ES-I3 (cell line): ENCODE measurements at regions not wholly inside any gene's neighbourhood (a gene's known extent, or its start where the extent isn't known, plus 50 kb on each side); places are given as distances from the start of the nearest gene placed in this dataset.
"Not testable (repeated sequence)": the region's sequence is repeated elsewhere in the genome, so short reads cannot be mapped to it uniquely, and the experiment has no call there.

Experiments used
- H3K36me3 ChIP-seq: 2 replicates; pipeline ENCODE4 v1.6.1; 2013; ENCODE audit warnings: mild to moderate bottlenecking, low read length, control low read depth, moderate library complexity; ENCODE audit not compliant: insufficient read depth
- H3K4me1 ChIP-seq: 2 replicates; pipeline ENCODE4 v1.6.1; 2013; ENCODE audit warnings: mild to moderate bottlenecking, control low read depth, low read length; ENCODE audit not compliant: insufficient read depth
- H3K9ac ChIP-seq: 2 replicates; pipeline ENCODE4 v1.6.1; 2013; ENCODE audit warnings: low read depth, mild to moderate bottlenecking, low read length, moderate library complexity
- H3K9me3 ChIP-seq: 2 replicates; pipeline ENCODE4 v1.6.1; 2013; ENCODE audit warnings: mild to moderate bottlenecking, low read length, moderate library complexity; ENCODE audit not compliant: control insufficient read depth, insufficient read depth

DNA sequence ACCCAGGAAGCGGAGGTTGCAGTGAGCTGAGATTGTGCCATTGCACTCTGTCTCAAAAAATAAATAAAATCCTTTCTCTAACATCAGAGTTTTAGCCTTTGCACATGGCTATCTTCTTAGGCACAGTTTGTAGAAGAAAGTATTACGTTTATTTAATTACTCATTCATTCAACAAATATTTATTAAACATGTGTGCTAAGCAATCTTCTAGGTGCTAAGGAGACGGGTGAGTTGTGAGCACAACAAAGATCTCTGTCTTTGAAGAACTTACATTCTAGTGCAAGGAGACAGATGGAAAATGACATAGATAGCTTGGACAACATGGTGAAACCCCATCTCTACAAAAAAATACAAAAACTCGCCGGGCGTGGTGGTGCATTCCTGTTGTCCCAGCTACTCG is 122.3 kb upstream of the MYO10 start:
- H3K9ac ChIP-seq: no peak overlapping the region
- H3K36me3 ChIP-seq: no peaks in the 10 kb centered on the region
- peaks cover 18% of the 10 kb centered on the region; the same call in 1 of the 2 replicates for H3K4me1 ChIP-seq
- no peaks in the 10 kb centered on the region; the same call in 1 of the 2 replicates for H3K9me3 ChIP-seq

- no peak overlapping the region for H3K9ac ChIP-seq
- H3K36me3 ChIP-seq: no peaks in the 10 kb centered on the region
- peaks cover 15% of the 10 kb centered on the region for H3K4me1 ChIP-seq
- no peaks in the 10 kb centered on the region; the same call in 1 of the 2 replicates for H3K9me3 ChIP-seq
These were observed 125.9 kb upstream of the MYO10 start for GRCh38 chr5:17061973-17062470.

DNA sequence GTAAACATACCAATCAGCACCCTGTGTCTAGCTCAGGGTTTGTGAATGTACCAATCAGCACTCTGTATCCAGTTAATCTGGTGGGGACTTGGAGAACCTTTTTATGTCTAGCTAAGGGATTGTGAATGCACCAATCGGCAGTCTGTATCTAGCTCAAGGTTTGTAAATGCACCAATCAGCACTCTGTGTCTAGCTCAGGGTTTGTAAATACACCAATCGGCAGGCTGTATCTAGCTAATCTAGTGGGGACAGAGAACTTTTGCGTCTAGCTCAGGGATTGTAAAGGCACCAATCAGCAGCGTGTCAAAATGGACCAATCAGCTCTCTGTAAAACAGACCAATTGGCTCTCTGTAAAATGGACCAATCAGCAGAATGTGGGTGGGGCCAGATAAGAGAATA is 126.7 kb upstream of the MYO10 start:
- H3K9ac ChIP-seq, H3K36me3 ChIP-seq, H3K4me1 ChIP-seq, H3K9me3 ChIP-seq: not testable (repeated sequence)

GRCh38 chr5:17064241-17064640 is 128.2 kb upstream of the MYO10 start:
- no peak overlapping the region for H3K9ac ChIP-seq
- H3K4me1 ChIP-seq: peaks cover 9% of the 10 kb centered on the region; the same call in 1 of the 2 replicates
- no peaks in the 10 kb centered on the region; the same call in 1 of the 2 replicates for H3K9me3 ChIP-seq
- no peaks in the 10 kb centered on the region for H3K36me3 ChIP-seq

GRCh38 chr5:17065458-17065857 is 129.4 kb upstream of the MYO10 start:
- Histone ChIP-seq H3K36me3 (no peaks in the 10 kb centered on the region), H3K9me3 (no peaks in the 10 kb centered on the region; the same call in 1 of the 2 replicates), H3K4me1 (peaks cover 9% of the 10 kb centered on the region; the same call in 1 of the 2 replicates), H3K9ac (no peak overlapping the region)

DNA sequence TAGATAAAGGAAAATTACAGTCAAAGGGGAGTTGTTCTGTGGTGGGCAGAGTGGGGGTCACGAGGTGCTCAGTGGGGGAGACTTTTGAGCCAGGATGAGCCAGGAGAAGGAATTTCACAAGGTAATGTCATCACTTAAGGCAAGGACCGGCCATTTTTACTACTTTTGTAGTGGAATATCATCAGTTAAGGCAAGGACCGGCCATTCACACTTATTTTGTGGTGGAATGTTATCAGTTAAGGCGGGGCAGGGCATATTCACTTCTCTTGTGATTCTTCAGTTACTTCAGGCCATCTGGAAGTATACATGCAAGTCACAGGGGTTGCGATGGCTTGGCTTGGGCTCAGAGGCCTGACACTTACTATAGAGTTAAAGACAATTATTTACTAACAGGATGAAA is 129.9 kb upstream of the MYO10 start:
- not testable (repeated sequence) for H3K9me3 ChIP-seq, H3K4me1 ChIP-seq, H3K9ac ChIP-seq, H3K36me3 ChIP-seq

GRCh38 chr5:17067657-17068392 is 131.7 kb upstream of the MYO10 start:
- Histone ChIP-seq H3K9me3 (no peaks in the 10 kb centered on the region), H3K4me1 (peaks cover 9% of the 10 kb centered on the region; the same call in 1 of the 2 replicates)

DNA sequence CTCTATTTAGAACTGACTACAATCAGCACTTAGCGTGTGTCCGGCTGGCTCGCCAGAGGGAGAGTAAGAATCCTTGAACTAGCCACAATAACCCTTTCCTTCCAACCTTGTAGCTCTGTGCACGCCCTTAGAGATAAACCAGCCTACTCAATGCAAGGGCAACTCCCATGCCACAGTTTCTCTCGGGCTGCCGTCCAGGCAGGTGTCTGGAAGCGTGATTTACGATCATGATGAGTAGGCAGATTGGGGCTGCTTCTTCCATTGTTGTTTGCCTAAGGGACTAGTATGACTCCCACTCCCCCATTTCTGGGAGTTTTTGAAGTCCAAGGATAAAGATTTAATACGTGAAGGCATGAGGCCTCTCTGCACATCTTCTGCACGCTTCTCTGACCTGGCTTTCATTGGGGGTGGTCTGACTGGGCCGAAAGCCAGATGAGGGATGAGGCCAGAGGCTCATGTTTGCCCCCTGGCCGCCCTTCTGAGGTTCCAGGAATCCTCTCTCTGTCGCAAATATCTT is 134.0 kb upstream of the MYO10 start:
- H3K9ac ChIP-seq: no peak overlapping the region
- 0 out of 2 replicates have a peak, but pooled peaks cover 3% of the 10 kb centered on the region for H3K4me1 ChIP-seq
- H3K9me3 ChIP-seq: no peaks in the 10 kb centered on the region
- H3K36me3 ChIP-seq: no peaks in the 10 kb centered on the region

More at GRCh38 chr5:17067657-17068392, 131.7 kb upstream of the MYO10 start:
- H3K36me3 ChIP-seq: no peaks in the 10 kb centered on the region
- no peak overlapping the region for H3K9ac ChIP-seq

- Histone ChIP-seq H3K9ac (no peak overlapping the region), H3K36me3 (no peaks in the 10 kb centered on the region)
These were observed 134.6 kb upstream of the MYO10 start for GRCh38 chr5:17070647-17071046.

DNA sequence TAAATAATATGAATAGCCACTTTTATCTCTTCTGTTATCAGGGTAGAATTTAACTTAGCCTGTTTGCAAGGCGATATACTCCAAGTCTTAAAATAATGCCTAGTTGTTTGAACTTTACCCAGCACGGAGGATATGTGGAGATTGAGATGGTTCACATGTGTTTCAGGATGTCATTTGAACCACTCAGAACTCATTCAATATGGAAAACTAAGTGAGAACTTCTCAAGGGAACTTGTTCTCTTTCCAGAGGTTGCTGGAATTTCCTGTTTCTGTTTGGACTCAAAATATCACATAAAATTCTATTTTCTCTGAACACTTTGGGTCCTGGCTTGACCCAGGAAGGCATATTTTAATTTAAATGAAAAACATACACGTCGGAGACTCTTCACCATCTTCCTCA is 139.1 kb upstream of the MYO10 start:
- Histone ChIP-seq H3K4me1 (no peaks in the 10 kb centered on the region), H3K9me3 (no peaks in the 10 kb centered on the region), H3K9ac (no peak overlapping the region), H3K36me3 (no peaks in the 10 kb centered on the region)

More at GRCh38 chr5:17070647-17071046, 134.6 kb upstream of the MYO10 start:
- no peaks in the 10 kb centered on the region for H3K9me3 ChIP-seq
- H3K4me1 ChIP-seq: 0 out of 2 replicates have a peak, but pooled peaks cover 3% of the 10 kb centered on the region

DNA sequence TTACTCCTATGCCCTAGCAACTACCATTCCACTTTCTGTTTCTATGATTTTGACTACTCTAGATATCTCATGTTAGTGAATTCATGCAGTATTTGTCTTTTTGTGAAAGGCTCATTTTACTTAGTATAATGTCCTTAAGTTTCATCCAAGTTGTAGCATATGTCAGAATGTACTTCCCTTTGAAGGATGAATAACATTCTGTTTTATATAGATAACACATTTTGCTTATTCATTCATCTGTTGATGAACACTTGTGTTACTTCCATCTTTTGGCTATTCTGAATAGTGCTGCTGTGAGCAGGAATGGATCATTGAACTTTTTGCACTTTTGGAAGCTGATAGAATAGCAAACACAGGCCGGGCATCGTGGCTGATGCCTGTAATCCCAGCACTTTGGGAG is 140.2 kb upstream of the MYO10 start:
- no peaks in the 10 kb centered on the region for H3K4me1 ChIP-seq
- H3K9me3 ChIP-seq: no peaks in the 10 kb centered on the region
- H3K36me3 ChIP-seq: no peaks in the 10 kb centered on the region
- no peak overlapping the region for H3K9ac ChIP-seq

GRCh38 chr5:17077440-17078233 is 139.8 kb upstream of the BASP1 start:
- Histone ChIP-seq H3K36me3 (no peaks in the 10 kb centered on the region), H3K9ac (no peak overlapping the region), H3K9me3 (no peaks in the 10 kb centered on the region), H3K4me1 (no peaks in the 10 kb centered on the region)

DNA sequence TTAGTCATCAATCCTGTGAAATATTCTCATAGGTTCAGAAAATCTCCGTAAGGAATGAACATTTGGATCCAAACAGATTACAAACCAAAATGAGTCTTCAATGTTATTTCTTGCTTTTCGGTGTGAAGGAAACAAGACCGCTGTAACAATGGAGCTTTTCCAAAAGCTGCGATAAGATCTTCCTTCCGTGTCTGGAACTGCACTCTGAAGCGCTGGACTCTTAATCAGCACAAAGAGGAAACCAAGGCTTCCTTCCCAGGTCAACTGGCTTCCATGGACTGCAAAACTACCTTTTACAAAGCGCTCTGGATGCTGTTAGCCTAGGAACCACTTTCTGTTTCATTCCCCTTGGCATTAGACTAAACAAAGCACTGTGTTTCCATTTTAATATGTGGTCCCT is 137.9 kb upstream of the BASP1 start:
- Histone ChIP-seq H3K9ac (no peak overlapping the region), H3K9me3 (no peaks in the 10 kb centered on the region), H3K4me1 (no peaks in the 10 kb centered on the region), H3K36me3 (no peaks in the 10 kb centered on the region)

GRCh38 chr5:17080361-17080760 is 137.1 kb upstream of the BASP1 start:
- Histone ChIP-seq H3K36me3 (no peaks in the 10 kb centered on the region), H3K9ac (no peak overlapping the region), H3K4me1 (no peaks in the 10 kb centered on the region), H3K9me3 (no peaks in the 10 kb centered on the region)
